Inflammatory macrophage (primary cell): ENCODE measurements at regions not wholly inside any gene's neighbourhood (a gene's known extent, or its start where the extent isn't known, plus 50 kb on each side); places are given as distances from the start of the nearest gene placed in this dataset.
"Not testable (repeated sequence)": the region's sequence is repeated elsewhere in the genome, so short reads cannot be mapped to it uniquely, and the experiment has no call there.

ENCODE experiments used
- DNase-seq, 2 donors: peaks; one replicate each; pipeline ENCODE4 v3.0.0-alpha.2; 2020 to 2022

- DNase-seq, result no peak
Observed at GRCh38 chr10:6868036-6868725, 288.1 kb upstream of the PRKCQ start.

- no peak for DNase-seq
Observed at GRCh38 chr10:6866757-6867156, 286.7 kb upstream of the PRKCQ start.

- DNase-seq, result no peak
Observed at GRCh38 chr10:6864142-6864541, 284.1 kb upstream of the PRKCQ start.

- no peak for DNase-seq
Observed at GRCh38 chr10:6863381-6863780, 283.3 kb upstream of the PRKCQ start.

- no peak for DNase-seq
Observed at GRCh38 chr10:6850452-6850851, 270.4 kb upstream of the PRKCQ start.

GRCh38 chr10:6847561-6847960, 267.5 kb upstream of the PRKCQ start:
- no peak for DNase-seq

- DNase-seq, result peak; percentile 73 to 84
Observed at GRCh38 chr10:6843894-6844650, 264.0 kb upstream of the PRKCQ start.

GRCh38 chr10:6843481-6843881, 263.4 kb upstream of the PRKCQ start:
- DNase-seq, result peak; percentile 71 to 88

- DNase-seq, result no peak
Observed at GRCh38 chr10:6842722-6843121, 262.6 kb upstream of the PRKCQ start.

GRCh38 chr10:6841761-6842160, 261.7 kb upstream of the PRKCQ start:
- no peak for DNase-seq

- peak; percentile 60 to 82 for DNase-seq
Observed at GRCh38 chr10:6840766-6841165, 260.7 kb upstream of the PRKCQ start.

- peak; percentile 79 to 93 for DNase-seq
Observed at GRCh38 chr10:6840201-6840691, 260.2 kb upstream of the PRKCQ start.

- peak; percentile 48 to 60 for DNase-seq
Observed at GRCh38 chr10:6838118-6838517, 258.0 kb upstream of the PRKCQ start.

- DNase-seq, result no peak
Observed at GRCh38 chr10:6833458-6834011, 253.5 kb upstream of the PRKCQ start.

GRCh38 chr10:6830981-6831380, 250.9 kb upstream of the PRKCQ start:
- not testable (repeated sequence) for DNase-seq

- not testable (repeated sequence) for DNase-seq
Observed at GRCh38 chr10:6824793-6825192, 244.7 kb upstream of the PRKCQ start.

- DNase-seq, result no peak
Observed at GRCh38 chr10:6823770-6824169, 243.7 kb upstream of the PRKCQ start.

GRCh38 chr10:6819301-6819700, 239.2 kb upstream of the PRKCQ start:
- DNase-seq, result peak; percentile 53 to 71

- no peak for DNase-seq
Observed at GRCh38 chr10:6817770-6818169, 237.7 kb upstream of the PRKCQ start.

GRCh38 chr10:6815346-6815745, 235.3 kb upstream of the PRKCQ start:
- DNase-seq, result no peak

- DNase-seq, result no peak
Observed at GRCh38 chr10:6813856-6814255, 233.8 kb upstream of the PRKCQ start.

GRCh38 chr10:6813306-6813705, 233.2 kb upstream of the PRKCQ start:
- DNase-seq, result no peak

GRCh38 chr10:6811153-6811552, 231.1 kb upstream of the PRKCQ start:
- DNase-seq, result no peak

- DNase-seq, result no peak
Observed at GRCh38 chr10:6803427-6803783, 223.3 kb upstream of the PRKCQ start.
